ENCODE measurements at regions not wholly inside any gene's neighbourhood (a gene's known extent, or its start where the extent isn't known, plus 50 kb on each side); places are given as distances from the start of the nearest gene placed in this dataset.
"Not testable (repeated sequence)": the region's sequence is repeated elsewhere in the genome, so short reads cannot be mapped to it uniquely, and the experiment has no call there.

DNA sequence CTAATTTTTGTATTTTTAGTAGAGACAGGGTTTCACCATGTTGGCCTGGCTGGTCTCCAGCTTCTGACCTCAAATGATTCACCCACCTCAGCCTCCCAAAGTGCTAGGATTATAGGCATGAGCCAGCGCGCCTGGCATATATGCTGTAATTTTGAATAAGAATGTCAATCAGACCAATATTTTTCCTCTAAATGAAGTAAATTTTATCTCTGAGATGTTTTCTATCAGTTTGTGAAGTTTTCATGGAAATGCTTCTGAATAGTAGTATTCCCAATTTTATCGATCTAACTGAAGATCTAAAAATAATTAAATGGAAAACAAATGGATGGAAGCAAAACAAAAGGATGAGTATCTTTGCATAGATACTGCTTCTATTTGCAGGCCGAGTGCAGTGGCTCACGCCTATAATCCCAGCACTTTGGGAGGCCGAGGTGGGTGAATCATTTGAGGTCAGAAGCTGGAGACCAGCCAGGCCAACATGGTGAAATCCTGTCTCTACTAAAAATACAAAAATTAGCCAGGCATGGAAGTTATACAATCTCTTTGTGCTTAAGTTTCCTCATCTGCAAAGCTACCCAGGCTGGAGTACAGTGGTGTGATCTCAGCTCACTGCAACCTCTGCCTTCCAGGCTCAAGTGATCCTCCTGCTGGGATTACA, 103.9 kb upstream of the RAP2B start:
- TF ChIP-seq POLR2A, CTCF, POLR2AphosphoS5, EP300 (IDR thresholded peaks at IDR 0.05): not testable (repeated sequence)
